ENCODE measurements at regions not wholly inside any gene's neighbourhood (a gene's known extent, or its start where the extent isn't known, plus 50 kb on each side); places are given as distances from the start of the nearest gene placed in this dataset.

DNA sequence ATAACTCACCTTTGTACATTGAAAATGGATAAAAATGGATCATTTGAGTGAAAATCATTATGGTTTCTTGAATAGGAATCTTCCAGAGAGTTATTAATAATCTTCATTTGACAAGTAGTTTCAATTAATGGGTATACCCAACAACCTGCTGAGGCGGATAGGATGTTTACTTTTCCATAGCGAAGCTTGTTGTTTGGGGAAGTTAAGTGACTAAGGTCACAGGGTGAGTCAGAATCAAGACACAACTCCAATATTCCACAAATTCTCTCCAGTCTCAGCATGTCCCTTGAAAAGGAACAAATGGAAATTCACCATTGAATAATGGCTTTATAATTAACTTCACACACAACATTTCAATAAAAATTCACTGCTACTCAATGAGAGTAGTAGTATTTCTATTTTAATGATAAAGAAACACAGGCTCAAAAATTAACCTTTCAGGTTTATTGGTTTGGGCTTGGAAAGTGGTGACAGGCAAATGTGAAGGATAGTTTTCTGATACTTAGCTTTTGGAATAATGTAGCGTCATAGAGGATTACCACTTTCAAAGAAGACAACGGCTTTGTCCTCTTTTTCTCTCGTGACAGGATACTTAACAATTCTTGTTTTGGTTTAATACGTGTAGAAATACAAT lies 211.3 kb downstream of the GPD2 start:
- Histone ChIP-seq H3K4me1 (ENCODE audit: insufficient read depth, low read length, poor library complexity, severe bottlenecking) (no peaks in the 10 kb centered on the region), H4K20me1 (ENCODE audit: insufficient read depth, low read length) (no peaks in the 10 kb centered on the region), H3K27ac (ENCODE audit: low read depth, low read length, poor library complexity, severe bottlenecking) (no peak overlapping the region), H3K79me2 (ENCODE audit: insufficient read depth, low read depth, low read length) (no peaks in the 10 kb centered on the region), H3K4me3 (ENCODE audit: low read depth, low read length, poor library complexity, severe bottlenecking) (no peak overlapping the region), H3K4me2 (ENCODE audit: low read length) (no peak overlapping the region), H3K36me3 (ENCODE audit: insufficient read depth, low read length) (no peaks in the 10 kb centered on the region), H3K9me2 (ENCODE audit: insufficient read depth, low read length) (no peaks in the 10 kb centered on the region; the same call in 1 of the 2 replicates), H3K9me3 (ENCODE audit: low read length) (no peaks in the 10 kb centered on the region), H2AFZ (ENCODE audit: low read length) (no peak overlapping the region)
- no peak for DNase-seq (ENCODE audit: low spot score)
- TF ChIP-seq, protein P1, sequence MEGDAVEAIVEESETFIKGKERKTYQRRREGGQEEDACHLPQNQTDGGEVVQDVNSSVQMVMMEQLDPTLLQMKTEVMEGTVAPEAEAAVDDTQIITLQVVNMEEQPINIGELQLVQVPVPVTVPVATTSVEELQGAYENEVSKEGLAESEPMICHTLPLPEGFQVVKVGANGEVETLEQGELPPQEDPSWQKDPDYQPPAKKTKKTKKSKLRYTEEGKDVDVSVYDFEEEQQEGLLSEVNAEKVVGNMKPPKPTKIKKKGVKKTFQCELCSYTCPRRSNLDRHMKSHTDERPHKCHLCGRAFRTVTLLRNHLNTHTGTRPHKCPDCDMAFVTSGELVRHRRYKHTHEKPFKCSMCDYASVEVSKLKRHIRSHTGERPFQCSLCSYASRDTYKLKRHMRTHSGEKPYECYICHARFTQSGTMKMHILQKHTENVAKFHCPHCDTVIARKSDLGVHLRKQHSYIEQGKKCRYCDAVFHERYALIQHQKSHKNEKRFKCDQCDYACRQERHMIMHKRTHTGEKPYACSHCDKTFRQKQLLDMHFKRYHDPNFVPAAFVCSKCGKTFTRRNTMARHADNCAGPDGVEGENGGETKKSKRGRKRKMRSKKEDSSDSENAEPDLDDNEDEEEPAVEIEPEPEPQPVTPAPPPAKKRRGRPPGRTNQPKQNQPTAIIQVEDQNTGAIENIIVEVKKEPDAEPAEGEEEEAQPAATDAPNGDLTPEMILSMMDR (conservative IDR thresholded peaks at IDR 0.05; ENCODE audit: low read length) = no peak
- TF ChIP-seq EZH2phosphoT487 (IDR thresholded peaks at IDR 0.05; ENCODE audit: borderline replicate concordance, low read depth, low read length) = no peak
- ChIA-PET CTCF (ENCODE audit: unreplicated experiment) (no interaction called here), POLR2A (no interaction called here)
- intact Hi-C loops (cut with micrococcal nuclease; ENCODE audit: unreplicated experiment) = no loop called here
- no TSS peak for BruUV-seq (replicated peaks)

DNA sequence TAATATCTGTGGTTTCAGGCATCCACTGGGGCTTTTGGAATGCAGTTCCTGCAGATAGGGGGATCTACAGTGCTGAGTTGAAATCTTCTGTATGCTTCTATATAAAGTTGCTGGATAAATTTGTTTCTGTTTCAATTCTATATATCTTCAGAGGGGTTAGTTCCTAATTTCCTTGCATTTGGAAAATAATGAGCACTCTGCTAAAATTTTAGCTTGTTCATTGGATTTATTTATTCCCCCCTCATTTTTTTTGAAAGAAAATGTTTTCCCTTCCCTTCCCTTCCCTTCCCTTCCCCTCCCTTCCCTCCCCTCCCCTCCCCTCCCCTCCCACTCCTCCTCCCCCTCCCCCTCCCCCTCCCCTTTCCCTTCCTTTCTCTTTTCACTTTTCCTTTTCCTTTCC lies 212.3 kb downstream of the GPD2 start:
- Histone ChIP-seq H3K4me3 (ENCODE audit: low read depth, low read length, poor library complexity, severe bottlenecking) (no peak overlapping the region), H3K9me3 (ENCODE audit: low read length) (no peaks in the 10 kb centered on the region), H3K79me2 (ENCODE audit: insufficient read depth, low read depth, low read length) (no peaks in the 10 kb centered on the region), H4K20me1 (ENCODE audit: insufficient read depth, low read length) (no peaks in the 10 kb centered on the region), H3K36me3 (ENCODE audit: insufficient read depth, low read length) (no peaks in the 10 kb centered on the region), H3K9me2 (ENCODE audit: insufficient read depth, low read length) (no peaks in the 10 kb centered on the region; the same call in 1 of the 2 replicates), H3K4me2 (ENCODE audit: low read length) (no peak overlapping the region), H2AFZ (ENCODE audit: low read length) (no peak overlapping the region), H3K27ac (ENCODE audit: low read depth, low read length, poor library complexity, severe bottlenecking) (no peak overlapping the region), H3K4me1 (ENCODE audit: insufficient read depth, low read length, poor library complexity, severe bottlenecking) (no peaks in the 10 kb centered on the region)
- intact Hi-C loops (cut with micrococcal nuclease; ENCODE audit: unreplicated experiment) = no loop called here
- DNase-seq (ENCODE audit: low spot score) = no peak
- CTCF ChIA-PET (ENCODE audit: unreplicated experiment) = no interaction called here
- TF ChIP-seq EZH2phosphoT487 (IDR thresholded peaks at IDR 0.05; ENCODE audit: borderline replicate concordance, low read depth, low read length) = no peak
- TF ChIP-seq, protein P1 (conservative IDR thresholded peaks at IDR 0.05; ENCODE audit: low read length) = no peak
- BruUV-seq (replicated peaks) = no TSS peak
- POLR2A ChIA-PET = no interaction called here

DNA sequence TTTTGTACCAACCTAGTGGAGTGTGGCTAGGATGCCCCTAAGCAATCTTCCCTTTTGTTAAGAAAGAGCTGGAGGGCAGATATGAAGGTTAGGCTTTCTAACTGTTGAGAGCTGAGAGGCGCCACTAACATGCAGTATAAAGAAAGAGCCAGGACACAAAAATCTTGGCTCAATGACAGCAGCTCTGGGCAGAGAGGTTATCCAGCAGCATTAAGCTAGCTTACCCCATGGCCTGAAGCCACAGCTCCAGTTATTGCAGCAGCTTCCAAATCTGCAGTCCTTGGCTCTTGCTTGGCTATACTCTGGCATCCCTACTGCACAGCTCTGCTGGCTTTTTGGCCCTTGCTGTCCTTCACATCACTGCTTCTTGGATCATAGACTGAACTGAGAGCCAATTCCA lies 213.4 kb downstream of the GPD2 start:
- ChIA-PET CTCF (ENCODE audit: unreplicated experiment) (no interaction called here), POLR2A (no interaction called here)
- Histone ChIP-seq H2AFZ (ENCODE audit: low read length) (no peak overlapping the region), H3K4me1 (ENCODE audit: insufficient read depth, low read length, poor library complexity, severe bottlenecking) (no peaks in the 10 kb centered on the region), H3K4me3 (ENCODE audit: low read depth, low read length, poor library complexity, severe bottlenecking) (no peak overlapping the region), H3K36me3 (ENCODE audit: insufficient read depth, low read length) (no peaks in the 10 kb centered on the region), H3K9me3 (ENCODE audit: low read length) (no peaks in the 10 kb centered on the region), H3K79me2 (ENCODE audit: insufficient read depth, low read depth, low read length) (no peaks in the 10 kb centered on the region), H4K20me1 (ENCODE audit: insufficient read depth, low read length) (no peaks in the 10 kb centered on the region), H3K9me2 (ENCODE audit: insufficient read depth, low read length) (no peaks in the 10 kb centered on the region; the same call in 1 of the 2 replicates), H3K4me2 (ENCODE audit: low read length) (no peak overlapping the region), H3K27ac (ENCODE audit: low read depth, low read length, poor library complexity, severe bottlenecking) (no peak overlapping the region)
- intact Hi-C loops (cut with micrococcal nuclease; ENCODE audit: unreplicated experiment) = no loop called here
- no peak for DNase-seq (ENCODE audit: low spot score)
- no peak for TF ChIP-seq EZH2phosphoT487 (IDR thresholded peaks at IDR 0.05; ENCODE audit: borderline replicate concordance, low read depth, low read length)
- TF ChIP-seq, protein P1 (conservative IDR thresholded peaks at IDR 0.05; ENCODE audit: low read length) = no peak
- BruUV-seq (replicated peaks) = no TSS peak

Data from OCI-LY7 (cell line).